ENCODE measurements at regions not wholly inside any gene's neighbourhood (a gene's known extent, or its start where the extent isn't known, plus 50 kb on each side); places are given as distances from the start of the nearest gene placed in this dataset.

DNA sequence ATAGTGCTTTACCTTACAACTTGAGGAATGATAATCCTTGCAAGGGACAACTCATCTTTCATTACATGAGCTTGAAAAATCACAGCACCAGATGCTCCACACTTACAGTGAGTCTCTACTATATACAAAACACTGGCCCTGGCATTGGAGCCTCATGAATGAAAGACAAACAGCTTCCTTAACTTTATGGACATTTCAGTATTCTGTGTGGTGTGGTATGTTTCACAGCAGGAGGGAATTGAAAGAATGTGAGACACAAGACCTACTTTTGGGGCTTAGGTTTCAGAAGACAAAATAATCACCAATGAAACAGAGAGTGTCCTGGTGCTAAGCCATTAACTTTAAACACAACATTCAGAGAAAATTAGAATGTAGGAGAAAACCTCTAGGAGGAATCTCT lies 1249.6 kb downstream of the XPNPEP1 start:
- CTCF ChIA-PET, result no interaction called here
- POLR2A ChIA-PET, result no interaction called here
- Histone ChIP-seq H3K4me3 (replicated peaks in 1 of 2; ENCODE audit: low read depth in 1 of 2, low read length in 2 of 2) (no peak overlapping the region), H3K4me1 (ENCODE audit: control insufficient read depth in 1 of 2, insufficient read depth in 2 of 2, low read length in 2 of 2) (no peaks in the 10 kb centered on the region), H3K27ac (ENCODE audit: low read depth, low read length) (no peak overlapping the region), H3K9ac (ENCODE audit: low read length) (no peak overlapping the region), H2AFZ (ENCODE audit: low read depth, low read length, poor library complexity, severe bottlenecking) (no peak overlapping the region), H3K4me2 (ENCODE audit: low read length) (no peak overlapping the region), H3K9me2 (ENCODE audit: insufficient read depth) (no peaks in the 10 kb centered on the region), H3K9me3 (ENCODE audit: control insufficient read depth in 1 of 2, insufficient read depth in 1 of 2, low read depth in 1 of 2, low read length in 2 of 2) (peaks cover 25 to 47% of the 10 kb centered on the region in 2 experiments; a peak in 3 of 4 replicates), H3K27me3 (ENCODE audit: insufficient read depth, low read length) (no peaks in the 10 kb centered on the region), H3K36me3 (ENCODE audit: control insufficient read depth in 1 of 2, insufficient read depth in 2 of 2, low read length in 2 of 2) (no peaks in the 10 kb centered on the region; a peak in 1 of 4 replicates), H4K20me1 (ENCODE audit: insufficient read depth) (no peaks in the 10 kb centered on the region), H3K79me2 (ENCODE audit: insufficient read depth, low read length) (no peaks in the 10 kb centered on the region)
- DNase-seq (ENCODE audit: low read depth, low spot score) (no peak), ATAC-seq (no peak)
- no TSS peak for BruUV-seq (replicated peaks)
- RAD21 ChIA-PET (ENCODE audit: low non-redundant PET in 1 of 2, low total read pairs in 2 of 2, uncharacterized antibody in 2 of 2, unreplicated experiment in 2 of 2), result no interaction called here
- intact Hi-C loops (cut with micrococcal nuclease), result no loop called here
- no peak for TF ChIP-seq RAD21 (IDR thresholded peaks at IDR 0.05; ENCODE audit: low read depth)
- no peak for TF ChIP-seq ZNF274 (IDR thresholded peaks at IDR 0.05; ENCODE audit: low read depth, low read length)
- no peak for TF ChIP-seq CEBPB (IDR thresholded peaks at IDR 0.05; ENCODE audit: low read depth)
- TF ChIP-seq, protein P1, sequence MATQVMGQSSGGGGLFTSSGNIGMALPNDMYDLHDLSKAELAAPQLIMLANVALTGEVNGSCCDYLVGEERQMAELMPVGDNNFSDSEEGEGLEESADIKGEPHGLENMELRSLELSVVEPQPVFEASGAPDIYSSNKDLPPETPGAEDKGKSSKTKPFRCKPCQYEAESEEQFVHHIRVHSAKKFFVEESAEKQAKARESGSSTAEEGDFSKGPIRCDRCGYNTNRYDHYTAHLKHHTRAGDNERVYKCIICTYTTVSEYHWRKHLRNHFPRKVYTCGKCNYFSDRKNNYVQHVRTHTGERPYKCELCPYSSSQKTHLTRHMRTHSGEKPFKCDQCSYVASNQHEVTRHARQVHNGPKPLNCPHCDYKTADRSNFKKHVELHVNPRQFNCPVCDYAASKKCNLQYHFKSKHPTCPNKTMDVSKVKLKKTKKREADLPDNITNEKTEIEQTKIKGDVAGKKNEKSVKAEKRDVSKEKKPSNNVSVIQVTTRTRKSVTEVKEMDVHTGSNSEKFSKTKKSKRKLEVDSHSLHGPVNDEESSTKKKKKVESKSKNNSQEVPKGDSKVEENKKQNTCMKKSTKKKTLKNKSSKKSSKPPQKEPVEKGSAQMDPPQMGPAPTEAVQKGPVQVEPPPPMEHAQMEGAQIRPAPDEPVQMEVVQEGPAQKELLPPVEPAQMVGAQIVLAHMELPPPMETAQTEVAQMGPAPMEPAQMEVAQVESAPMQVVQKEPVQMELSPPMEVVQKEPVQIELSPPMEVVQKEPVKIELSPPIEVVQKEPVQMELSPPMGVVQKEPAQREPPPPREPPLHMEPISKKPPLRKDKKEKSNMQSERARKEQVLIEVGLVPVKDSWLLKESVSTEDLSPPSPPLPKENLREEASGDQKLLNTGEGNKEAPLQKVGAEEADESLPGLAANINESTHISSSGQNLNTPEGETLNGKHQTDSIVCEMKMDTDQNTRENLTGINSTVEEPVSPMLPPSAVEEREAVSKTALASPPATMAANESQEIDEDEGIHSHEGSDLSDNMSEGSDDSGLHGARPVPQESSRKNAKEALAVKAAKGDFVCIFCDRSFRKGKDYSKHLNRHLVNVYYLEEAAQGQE (IDR thresholded peaks at IDR 0.05; ENCODE audit: low read depth), result no peak
- no peak for TF ChIP-seq EZH2 (IDR thresholded peaks at IDR 0.05)
- TF ChIP-seq EGR1 (IDR thresholded peaks at IDR 0.05; ENCODE audit: low read depth), result no peak
- no peak for TF ChIP-seq TCF7L2 (IDR thresholded peaks at IDR 0.05; ENCODE audit: borderline replicate concordance, extremely low read depth, insufficient read depth, insufficient read length)
- TF ChIP-seq SIN3A (IDR thresholded peaks at IDR 0.05; ENCODE audit: low read depth), result no peak
- TF ChIP-seq, protein P2, sequence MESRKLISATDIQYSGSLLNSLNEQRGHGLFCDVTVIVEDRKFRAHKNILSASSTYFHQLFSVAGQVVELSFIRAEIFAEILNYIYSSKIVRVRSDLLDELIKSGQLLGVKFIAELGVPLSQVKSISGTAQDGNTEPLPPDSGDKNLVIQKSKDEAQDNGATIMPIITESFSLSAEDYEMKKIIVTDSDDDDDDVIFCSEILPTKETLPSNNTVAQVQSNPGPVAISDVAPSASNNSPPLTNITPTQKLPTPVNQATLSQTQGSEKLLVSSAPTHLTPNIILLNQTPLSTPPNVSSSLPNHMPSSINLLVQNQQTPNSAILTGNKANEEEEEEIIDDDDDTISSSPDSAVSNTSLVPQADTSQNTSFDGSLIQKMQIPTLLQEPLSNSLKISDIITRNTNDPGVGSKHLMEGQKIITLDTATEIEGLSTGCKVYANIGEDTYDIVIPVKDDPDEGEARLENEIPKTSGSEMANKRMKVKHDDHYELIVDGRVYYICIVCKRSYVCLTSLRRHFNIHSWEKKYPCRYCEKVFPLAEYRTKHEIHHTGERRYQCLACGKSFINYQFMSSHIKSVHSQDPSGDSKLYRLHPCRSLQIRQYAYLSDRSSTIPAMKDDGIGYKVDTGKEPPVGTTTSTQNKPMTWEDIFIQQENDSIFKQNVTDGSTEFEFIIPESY (IDR thresholded peaks at IDR 0.05; ENCODE audit: extremely low read depth, insufficient replicate concordance, low read length), result no peak
- TF ChIP-seq, protein P3, sequence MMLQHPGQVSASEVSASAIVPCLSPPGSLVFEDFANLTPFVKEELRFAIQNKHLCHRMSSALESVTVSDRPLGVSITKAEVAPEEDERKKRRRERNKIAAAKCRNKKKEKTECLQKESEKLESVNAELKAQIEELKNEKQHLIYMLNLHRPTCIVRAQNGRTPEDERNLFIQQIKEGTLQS (IDR thresholded peaks at IDR 0.05), result no peak

All from HCT116 (cell line).